GM18519 (cell line): ENCODE measurements at regions not wholly inside any gene's neighbourhood (a gene's known extent, or its start where the extent isn't known, plus 50 kb on each side); places are given as distances from the start of the nearest gene placed in this dataset.

Source experiments
- ATAC-seq: cut with Tn5 transposase; IDR thresholded peaks from one replicate; pipeline ENCODE4 v1.9.1; 2021; ENCODE audit warnings: mild to moderate bottlenecking, moderate library complexity; ENCODE audit not compliant: unreplicated experiment, low FRiP score

GRCh38 chr20:61117725-61118124 is 134.3 kb upstream of the CDH4 start:
- ATAC-seq: no peak

GRCh38 chr20:61118429-61119224 is 133.4 kb upstream of the CDH4 start:
- no peak for ATAC-seq

GRCh38 chr20:61119273-61119672 is 132.8 kb upstream of the CDH4 start:
- ATAC-seq: no peak

GRCh38 chr20:61119794-61120410 is 132.2 kb upstream of the CDH4 start:
- ATAC-seq: no peak

- no peak for ATAC-seq
Measured at GRCh38 chr20:61120595-61121515, 131.2 kb upstream of the CDH4 start.

- no peak for ATAC-seq
Measured at GRCh38 chr20:61121661-61122060, 130.4 kb upstream of the CDH4 start.

- ATAC-seq: no peak
Measured at GRCh38 chr20:61123286-61123685, 128.8 kb upstream of the CDH4 start.

GRCh38 chr20:61123751-61124368 is 128.2 kb upstream of the CDH4 start:
- no peak for ATAC-seq

- no peak for ATAC-seq
Measured at GRCh38 chr20:61125076-61125475, 127.0 kb upstream of the CDH4 start.

- no peak for ATAC-seq
Measured at GRCh38 chr20:61125546-61126180, 126.4 kb upstream of the CDH4 start.

- no peak for ATAC-seq
Measured at GRCh38 chr20:61126369-61127195, 125.5 kb upstream of the CDH4 start.

GRCh38 chr20:61127311-61128039 is 124.6 kb upstream of the CDH4 start:
- ATAC-seq: no peak

GRCh38 chr20:61128701-61129269 is 123.3 kb upstream of the CDH4 start:
- ATAC-seq: no peak

GRCh38 chr20:61129311-61129710 is 122.8 kb upstream of the CDH4 start:
- no peak for ATAC-seq

GRCh38 chr20:61130156-61130555 is 121.9 kb upstream of the CDH4 start:
- no peak for ATAC-seq

GRCh38 chr20:61131944-61132343 is 120.1 kb upstream of the CDH4 start:
- no peak for ATAC-seq

- ATAC-seq: no peak
Measured at GRCh38 chr20:61133611-61134010, 118.5 kb upstream of the CDH4 start.

- ATAC-seq: no peak
Measured at GRCh38 chr20:61134296-61135030, 117.6 kb upstream of the CDH4 start.
